HG03575 (cell line): ENCODE measurements at regions not wholly inside any gene's neighbourhood (a gene's known extent, or its start where the extent isn't known, plus 50 kb on each side); places are given as distances from the start of the nearest gene placed in this dataset.

Experiments used
- ATAC-seq: cut with Tn5 transposase; IDR thresholded peaks from one replicate; pipeline ENCODE4 v1.9.1; 2021; ENCODE audit not compliant: unreplicated experiment, insufficient number of reproducible peaks, low FRiP score; ENCODE audit errors: extremely low read depth

DNA sequence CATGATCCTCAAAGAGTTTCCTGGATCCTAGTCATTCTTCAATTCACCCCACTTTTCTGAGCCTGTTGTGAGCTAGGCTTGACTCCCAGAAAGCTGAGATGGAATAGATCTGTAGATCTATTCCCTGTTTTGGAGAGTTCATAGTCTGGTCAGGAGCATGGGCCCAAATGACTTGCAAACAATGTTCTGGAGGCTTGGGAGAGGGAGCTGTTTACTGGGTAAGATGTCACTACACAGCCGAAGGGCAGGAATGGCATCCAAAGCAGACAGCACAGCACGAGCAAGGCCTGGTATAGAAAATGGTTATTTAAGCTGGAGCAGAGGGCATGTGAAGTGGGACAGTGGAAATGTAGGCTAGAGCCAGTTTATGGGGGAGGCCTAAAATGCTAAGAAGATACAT, 152.5 kb upstream of the ALDH1B1 start:
- ATAC-seq = no peak

GRCh38 chr9:38235244-38235643, 157.3 kb upstream of the ALDH1B1 start:
- ATAC-seq = no peak

- no peak for ATAC-seq
These were observed 157.9 kb upstream of the ALDH1B1 start for GRCh38 chr9:38234479-38235170.

- ATAC-seq = no peak
These were observed 158.6 kb upstream of the ALDH1B1 start for GRCh38 chr9:38233796-38234355.

GRCh38 chr9:38233343-38233742, 159.2 kb upstream of the ALDH1B1 start:
- no peak for ATAC-seq

DNA sequence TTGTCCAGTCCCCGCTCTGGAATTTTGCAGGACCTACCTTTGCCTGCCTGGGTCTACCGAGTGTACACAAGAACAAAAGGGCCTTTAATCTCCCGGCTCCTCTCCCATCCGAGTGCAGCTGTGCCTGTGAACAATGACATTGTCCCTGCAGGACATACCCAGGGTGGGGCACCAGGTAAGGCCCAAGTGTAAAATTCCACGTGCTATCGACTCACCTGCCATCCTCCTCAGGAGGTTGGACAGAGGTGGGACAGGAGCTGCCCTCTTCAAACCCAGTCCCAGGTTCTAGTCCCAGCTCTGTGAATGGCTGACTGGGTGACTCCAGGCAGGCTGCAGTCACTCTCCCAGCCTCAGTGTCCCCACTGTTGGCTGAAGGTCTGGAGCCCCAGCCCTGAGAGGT, 159.6 kb upstream of the ALDH1B1 start:
- ATAC-seq = no peak

GRCh38 chr9:38229504-38230155, 160.6 kb upstream of the SHB start:
- no peak for ATAC-seq

GRCh38 chr9:38229104-38229500, 160.1 kb upstream of the SHB start:
- ATAC-seq = no peak

GRCh38 chr9:38228331-38229103, 159.5 kb upstream of the SHB start:
- no peak for ATAC-seq

DNA sequence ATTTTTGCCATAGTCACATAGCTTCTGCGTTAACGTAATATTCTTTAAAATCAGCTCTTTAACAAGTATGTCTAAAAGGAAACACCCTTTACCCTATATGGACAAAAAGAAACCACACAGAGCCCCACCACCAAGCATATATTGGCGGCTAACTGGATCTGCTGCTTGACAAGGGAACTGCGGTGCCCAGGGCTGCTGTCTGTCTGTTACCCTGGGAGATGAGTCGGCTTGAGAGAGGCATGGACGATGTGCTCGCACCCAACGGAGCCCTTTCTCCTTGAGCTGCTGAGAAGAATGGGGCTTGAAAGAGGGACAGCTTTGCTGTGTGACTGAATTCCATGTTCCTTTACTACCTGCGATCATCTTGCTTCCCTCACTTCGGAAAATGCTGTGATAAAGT, 158.6 kb upstream of the SHB start:
- ATAC-seq = no peak

GRCh38 chr9:38227061-38227540, 158.1 kb upstream of the SHB start:
- ATAC-seq = no peak

GRCh38 chr9:38226491-38226951, 157.5 kb upstream of the SHB start:
- no peak for ATAC-seq

GRCh38 chr9:38224941-38225340, 155.9 kb upstream of the SHB start:
- ATAC-seq = no peak

GRCh38 chr9:38216572-38216971, 147.5 kb upstream of the SHB start:
- ATAC-seq = no peak

GRCh38 chr9:38215465-38215864, 146.4 kb upstream of the SHB start:
- ATAC-seq = no peak

DNA sequence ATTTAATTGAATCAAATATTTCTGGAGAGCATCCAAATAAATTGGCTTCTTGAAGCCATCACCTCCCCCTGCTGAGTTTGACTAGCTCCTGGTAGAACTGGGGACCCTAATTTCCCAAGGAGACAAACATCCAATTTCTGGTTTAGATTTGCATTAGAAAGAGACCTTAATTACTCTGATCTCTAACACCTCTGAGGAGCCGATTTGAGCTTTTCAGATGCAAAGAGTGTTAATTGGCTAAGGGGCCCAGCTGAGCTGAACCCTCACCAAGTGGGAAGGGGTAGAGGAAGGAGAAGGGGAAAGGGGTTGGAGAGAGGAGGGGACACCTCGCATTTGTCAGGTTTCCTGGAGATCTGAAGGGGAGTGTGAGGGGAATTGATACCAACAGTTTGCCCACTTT, 145.4 kb upstream of the SHB start:
- no peak for ATAC-seq

GRCh38 chr9:38213631-38214299, 144.7 kb upstream of the SHB start:
- no peak for ATAC-seq

DNA sequence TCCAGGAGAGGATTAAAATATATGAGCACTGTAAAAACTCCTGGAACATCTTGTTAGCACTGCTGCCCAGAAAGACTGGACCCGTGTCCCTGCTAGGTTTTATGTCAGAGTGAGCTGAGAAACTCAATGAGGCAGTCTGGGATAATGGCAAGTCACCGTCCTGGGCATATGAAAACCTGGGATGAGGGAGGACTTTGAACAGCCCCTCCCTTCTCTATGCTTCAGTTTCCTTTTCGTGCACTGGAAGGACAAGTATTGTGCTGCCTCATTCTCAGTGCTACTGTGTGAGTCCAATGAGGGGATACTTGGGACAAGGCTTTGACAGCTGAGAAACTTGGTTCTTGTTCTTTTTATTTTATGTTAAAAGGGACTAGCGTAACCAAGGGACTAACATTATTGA, 143.0 kb upstream of the SHB start:
- no peak for ATAC-seq

- ATAC-seq = no peak
These were observed 142.0 kb upstream of the SHB start for GRCh38 chr9:38211002-38211401.
